Putamen (tissue), 1 donor: ENCODE measurements at regions not wholly inside any gene's neighbourhood (a gene's known extent, or its start where the extent isn't known, plus 50 kb on each side); places are given as distances from the start of the nearest gene placed in this dataset.
"Not testable (repeated sequence)": the region's sequence is repeated elsewhere in the genome, so short reads cannot be mapped to it uniquely, and the experiment has no call there.

Experiments
- DNase-seq: peaks from one replicate; pipeline ENCODE4 v3.0.0-alpha.2; 2016; ENCODE audit warnings: low spot score

DNA sequence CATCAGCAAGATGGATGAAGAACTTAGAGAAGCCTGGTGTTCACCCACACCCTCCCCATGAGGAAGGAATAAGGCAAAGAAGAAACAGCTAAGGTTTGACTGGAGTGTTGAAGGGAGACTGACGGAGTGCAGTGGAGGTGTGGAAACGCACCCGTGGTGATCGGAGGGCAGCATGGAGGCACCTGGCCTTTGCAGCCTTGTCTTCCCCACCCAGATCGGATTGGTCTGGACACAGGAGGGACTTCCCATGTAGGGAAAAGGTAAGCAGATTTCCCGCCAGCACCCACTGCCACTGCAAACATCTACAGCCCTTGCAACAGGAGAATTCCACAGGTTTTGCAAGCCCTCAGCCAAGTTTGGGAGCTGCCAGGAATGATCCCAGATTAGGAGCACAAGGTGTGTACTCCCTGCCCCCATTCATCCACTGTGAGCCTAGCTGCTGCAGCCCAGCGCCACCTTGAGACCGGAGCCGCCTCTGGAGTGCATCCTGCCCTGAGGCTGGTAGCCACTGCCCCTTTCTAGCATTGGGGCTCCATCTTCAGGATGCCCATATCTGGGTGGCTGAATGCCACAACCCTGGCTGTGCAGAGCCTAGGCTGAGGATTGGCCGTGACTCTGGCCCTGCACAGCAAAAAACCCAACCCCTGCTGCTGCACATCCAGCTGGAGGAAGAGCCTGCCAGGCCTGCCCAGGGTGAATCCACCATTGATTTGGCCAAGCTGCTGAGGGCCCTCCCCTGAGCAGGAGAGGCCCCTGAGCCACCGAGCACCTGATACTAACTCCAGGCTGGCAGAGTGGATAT is 411.1 kb downstream of the TMEM121 start:
- DNase-seq = no peak

DNA sequence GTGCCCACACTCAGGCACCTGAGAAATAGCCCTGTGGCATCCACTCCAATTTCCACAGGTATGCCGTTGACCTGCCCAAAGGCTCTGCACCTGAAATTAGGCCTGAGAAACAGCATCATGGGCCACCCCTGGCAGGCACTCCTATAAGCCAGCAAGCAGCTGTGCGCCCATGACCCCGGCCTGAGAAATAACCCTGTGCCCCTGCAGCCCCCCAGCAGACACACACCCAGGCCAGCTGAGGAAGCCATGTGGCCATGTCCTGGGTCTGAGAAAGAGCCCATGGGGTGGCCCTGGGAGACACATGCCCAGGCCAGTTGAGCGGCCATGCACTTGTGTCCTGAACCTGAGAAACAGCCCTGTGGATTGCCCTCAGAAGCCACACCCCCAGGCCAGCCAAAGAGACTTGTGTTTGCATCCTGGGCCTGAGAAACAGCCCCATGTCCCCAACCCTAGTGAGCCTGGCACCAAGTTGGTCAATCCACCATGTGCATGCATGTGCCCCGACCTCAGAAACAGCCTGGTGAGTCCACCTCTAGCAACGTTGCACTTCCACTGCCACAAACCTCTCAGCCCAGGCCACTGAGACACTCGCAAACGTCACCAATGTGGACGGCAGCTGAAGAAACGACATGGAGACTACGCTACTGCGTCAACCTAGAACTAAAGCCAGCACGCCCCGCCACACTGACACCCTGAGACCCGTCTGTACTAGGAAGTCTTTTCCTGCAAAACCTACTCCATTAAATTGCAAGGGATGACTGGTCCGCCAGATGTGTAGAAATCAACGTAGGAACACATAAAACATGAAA is 411.9 kb downstream of the TMEM121 start:
- DNase-seq = no peak

DNA sequence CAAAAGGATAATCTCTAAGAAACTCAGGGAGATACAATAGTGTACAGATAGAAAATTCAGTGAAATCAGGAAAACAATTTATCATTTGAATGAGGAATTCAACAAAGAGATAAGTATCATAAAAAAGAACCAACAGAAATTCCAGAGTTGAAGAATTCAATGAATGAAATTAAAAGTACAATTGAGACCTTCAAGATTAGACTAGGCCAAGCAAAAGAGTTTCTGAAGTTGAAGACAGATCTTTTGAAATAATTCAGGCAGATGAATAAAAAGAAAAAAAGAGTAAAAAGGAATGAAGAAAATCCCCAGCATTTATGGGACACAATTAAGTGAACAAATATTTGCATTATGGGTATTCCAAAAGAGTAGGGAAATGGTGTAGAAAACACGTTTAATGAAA is 412.6 kb downstream of the TMEM121 start:
- DNase-seq = no peak

DNA sequence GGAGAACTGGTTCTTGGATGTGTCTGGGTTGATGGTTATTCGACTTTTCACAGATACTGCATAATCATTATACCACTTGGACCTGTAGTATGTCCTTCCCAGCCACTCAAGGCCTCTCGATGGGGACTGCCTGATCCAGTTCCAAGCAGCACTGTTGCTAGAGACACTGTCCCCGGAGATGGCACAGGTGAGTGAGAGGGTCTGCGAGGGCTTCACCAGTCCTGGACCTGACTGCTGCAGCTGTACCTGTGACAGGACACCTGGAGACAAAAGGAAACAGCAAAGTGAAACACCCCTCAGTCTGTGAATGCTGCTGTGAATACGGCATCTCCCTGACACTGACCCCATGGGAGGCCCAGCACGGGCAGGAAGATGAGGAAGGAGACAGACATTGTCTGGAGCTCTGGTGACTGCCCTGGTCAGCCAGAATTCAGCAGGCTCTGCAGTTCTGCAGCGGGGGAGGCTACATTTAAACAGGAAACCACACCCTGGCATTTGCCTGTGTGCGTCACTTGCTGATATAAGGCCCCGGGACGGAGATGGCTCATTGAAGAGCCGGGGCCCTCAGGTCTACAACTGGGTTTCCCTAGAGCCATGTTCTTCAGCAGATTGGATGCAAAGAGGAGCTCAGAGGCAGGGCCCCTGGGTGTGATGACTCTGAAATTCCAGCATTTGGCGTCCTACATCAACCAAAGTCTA is 413.6 kb downstream of the TMEM121 start:
- no peak for DNase-seq

DNA sequence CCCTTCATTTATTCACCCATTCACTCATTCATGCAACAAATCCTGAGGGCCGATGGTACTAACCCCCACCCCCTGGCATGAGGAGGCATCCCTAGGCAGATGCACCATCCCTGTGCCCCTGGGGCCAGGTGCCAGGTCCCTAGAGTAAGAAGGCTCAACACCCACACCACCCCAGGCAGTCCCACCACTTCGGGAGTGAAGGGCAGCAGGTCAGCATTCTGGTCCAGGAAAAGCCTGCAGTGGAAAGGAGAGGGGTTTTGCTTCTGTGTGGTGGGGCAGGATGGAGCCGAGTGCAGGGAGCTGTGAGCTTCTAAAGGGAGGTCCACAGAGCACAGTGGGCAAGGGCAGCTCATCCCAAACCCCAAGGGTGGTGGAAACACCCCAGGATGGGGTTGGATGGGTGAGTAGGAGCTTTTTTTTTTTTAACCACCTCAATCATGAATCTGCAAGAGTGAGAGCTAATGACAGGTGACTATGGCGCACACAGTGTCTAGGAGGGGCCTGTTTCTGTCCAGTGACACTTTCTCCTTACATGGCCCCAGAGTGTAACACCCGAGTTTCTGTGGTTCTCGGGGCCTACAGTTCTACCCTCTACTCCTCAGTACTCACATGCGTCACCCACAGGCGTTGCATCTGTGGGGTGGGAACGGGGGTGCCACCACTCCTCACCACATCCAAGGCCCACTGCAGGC is 414.3 kb downstream of the TMEM121 start:
- no peak for DNase-seq

DNA sequence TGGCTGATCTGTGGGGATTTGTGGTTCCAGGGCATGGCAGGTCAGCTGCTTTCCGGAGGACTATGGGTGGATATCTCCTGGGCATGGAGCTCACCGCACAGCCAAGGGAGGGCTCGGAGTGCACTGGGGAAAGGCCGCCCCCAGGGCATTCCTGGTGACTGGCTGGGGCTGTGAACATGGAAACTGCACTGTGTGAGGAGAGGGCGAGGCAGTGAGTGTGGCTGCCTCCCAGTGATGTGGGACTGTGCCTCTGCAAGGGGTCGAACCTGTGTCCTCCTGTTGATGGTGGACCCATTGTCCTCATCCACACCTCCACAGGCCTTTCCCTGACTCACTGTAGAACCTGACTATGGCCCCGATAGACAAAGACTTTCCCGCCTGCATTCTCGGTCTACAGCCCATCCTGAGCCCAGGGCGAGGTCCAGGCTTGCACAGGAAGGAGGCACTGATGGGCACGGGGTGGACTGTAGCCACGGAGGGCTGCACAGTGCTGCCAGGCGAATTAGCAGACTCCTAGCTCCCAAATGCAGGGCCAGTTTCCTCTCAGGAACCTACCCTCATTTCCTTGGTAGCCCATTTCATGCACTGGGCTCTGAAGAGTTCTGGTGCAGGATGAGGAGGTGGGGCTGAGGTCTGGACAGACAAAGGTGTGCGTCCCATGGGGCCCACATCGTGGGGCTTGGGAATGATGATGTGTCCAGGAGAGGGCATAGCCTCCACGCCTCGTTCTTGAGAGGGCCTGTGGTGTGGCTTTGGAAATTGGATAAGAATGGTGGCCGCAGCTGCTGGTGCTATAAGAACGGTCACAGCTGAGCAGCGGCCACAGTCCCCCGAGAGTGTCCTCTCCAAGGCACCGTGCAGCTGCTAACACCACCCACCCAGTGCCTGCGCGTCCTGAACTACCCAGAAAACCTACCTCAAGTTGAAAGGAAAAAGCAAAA is 415.1 kb downstream of the TMEM121 start:
- DNase-seq = no peak

DNA sequence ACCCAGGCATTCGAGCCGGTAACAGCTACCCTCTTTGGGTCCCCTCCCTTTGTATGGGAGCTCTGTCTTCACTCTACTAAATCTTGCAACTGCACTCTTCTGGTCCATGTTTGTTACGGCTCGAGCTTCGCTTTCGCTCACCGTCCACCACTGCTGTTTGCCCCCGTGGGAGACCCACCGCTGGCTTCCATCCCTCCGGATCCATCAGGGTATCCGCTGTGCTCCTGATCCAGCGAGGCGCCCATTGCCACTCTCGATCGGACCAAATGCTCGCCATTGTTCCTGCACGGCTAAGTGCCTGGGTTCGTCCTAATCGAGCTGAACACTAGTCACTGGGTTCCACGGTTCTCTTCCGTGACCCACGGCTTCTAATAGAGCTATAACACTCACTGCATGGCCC is 416.3 kb downstream of the TMEM121 start:
- not testable (repeated sequence) for DNase-seq

DNA sequence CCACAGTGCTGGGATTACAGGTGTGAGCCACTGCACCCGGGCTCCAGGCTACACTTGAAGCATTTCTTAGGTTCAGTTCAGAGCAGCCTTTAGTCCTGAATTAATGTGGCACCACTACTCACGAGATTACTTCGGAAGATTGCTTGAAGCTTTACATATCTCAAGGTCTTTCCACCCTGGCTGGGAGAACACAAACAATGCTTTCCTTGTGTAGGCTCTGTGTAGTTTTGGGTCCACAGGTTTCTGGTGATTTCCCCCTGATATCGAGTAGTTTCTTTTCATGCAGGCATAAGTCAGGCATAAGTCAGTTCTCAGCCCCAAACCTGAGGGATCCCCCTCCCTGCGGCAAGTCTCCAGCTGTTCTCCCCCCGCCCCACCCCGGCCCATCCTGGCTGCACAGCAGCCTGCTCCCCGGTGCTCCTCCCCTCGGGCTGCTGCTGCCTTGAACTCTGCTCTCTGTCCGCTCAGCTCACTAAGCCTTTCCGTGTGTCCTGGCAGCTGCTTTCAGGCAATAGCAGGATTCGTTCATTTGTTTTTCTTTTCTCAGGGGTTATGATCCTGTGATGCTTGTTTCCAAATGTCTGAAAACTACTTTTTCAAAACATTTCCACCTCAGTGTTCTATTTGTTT is 417.7 kb downstream of the TMEM121 start:
- DNase-seq = no peak

DNA sequence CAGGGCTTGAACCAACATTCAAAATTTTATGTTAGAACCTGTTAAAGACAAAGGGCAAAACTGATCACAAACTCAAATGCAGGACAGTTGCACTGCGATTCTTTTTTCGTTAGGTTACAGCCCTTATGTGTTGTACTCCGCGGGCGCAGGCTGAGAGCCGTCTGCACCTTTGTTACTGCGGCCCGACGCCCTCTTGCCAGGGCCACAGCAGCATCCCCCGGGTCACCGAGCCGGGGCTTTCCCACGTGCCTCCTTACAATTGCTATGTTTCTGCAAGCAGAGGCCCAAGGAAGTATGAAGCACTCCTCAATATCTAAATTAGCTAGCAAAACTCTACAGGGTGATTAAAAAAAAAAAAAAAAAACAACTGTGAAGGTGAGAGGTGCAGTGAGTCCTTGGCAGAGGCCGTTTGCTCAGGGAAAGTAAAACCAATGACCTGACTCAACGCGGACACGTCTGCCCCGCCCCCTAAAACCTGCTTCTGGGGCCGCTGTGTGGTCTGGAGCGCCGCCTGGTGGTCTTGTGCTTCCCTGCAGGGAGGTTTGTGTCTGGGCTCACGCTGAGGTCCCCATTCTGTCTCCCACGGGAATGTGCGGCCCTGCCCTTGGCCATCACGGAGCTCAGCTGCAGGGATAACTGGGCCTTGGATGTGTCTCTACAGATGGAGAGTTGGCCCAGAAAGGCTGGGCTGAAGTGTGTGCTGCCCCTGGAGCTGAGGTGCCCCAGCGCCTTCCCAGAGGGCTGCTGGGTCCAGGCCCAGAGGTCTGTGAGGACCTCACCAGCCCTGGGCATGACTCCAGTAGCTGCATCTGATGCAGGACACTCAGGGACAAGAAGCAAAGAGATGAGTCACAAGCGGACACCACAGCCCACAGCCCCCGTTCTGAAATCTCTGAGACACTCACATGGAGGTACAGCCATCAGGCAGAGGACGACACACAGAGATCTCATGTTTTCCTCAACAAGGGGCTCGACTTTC is 418.5 kb downstream of the TMEM121 start:
- DNase-seq = no peak

DNA sequence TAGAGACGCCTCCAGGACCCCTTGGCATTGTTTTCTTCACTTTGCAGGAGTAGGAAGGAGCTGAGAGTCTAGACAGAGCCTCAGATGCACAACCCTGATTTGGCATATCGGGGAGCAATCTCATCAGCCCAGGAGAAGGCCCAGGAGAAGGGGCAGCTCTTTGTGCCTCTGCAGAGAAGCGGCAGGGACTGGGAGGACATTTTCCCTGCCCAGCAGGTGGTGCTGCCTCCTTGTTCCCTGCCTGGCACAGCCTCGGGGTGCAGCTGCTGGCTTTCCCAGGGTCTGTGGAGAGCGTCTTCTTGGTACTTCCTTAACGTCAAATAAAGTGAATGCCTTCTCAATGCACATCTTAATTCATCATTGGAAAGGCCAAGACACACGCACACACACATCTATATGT is 419.5 kb downstream of the TMEM121 start:
- DNase-seq = no peak

DNA sequence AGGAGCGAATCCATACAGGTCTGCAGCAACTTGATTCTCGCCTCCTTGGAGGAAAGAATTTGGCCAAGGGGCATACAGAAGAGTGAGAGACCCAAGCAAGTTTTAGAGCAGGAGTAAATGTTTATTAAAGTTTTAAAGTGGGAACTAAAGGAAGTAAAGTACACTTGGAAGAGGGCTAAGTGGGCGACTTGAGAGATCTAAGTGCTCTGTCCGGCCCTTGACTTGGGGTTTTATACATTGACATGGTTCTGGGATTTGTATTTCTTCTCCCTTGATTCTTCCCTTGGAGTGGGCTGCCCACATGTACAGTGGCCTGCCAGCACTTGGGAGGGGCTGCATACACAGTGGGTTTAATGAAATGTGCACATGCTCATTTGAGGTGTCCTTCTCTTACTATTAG is 421.2 kb downstream of the TMEM121 start:
- DNase-seq = no peak

DNA sequence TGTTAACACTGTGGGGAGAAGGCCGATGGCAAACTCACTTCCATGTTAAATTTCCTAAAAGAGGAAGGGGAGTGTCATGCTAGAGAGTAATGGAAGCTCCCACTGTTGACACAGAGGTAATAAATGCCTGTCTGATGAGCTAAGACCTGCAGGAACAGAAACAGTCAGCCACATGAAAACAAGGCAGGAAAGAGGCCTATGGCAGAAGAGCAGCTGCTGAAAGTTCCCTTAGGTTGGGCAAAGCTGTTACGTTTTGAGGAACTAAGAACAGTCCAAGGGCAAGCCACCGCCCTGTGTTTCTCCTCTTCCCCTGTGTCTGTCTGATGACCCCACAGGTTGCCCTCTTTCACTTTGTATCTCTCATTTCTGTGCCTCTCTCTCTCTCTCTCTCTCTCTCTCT is 422.6 kb downstream of the TMEM121 start:
- not testable (repeated sequence) for DNase-seq

DNA sequence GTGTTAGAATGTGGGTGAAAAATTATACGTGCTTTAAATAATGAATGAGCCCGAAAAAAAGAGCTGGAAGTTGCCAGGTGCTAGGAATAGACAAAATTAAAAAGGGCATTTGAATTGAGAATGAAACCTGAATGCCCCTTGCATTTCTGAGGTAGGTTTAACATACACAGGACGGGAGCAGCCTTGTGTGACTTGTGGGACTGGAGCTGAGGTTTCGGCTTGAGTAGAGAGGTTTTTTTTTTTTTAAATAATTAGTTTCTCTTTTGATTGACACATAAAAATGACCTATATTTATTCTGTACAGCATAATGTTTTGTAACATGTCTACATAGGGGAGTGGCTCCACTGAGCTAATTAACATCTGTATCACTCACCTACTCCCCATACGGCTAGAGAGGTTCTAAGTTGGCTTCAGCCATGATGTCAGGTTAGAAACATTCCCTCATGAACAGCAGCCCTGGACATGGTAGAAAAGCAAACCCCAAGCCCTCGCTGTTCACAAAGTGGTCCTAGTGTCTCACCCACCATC is 424.0 kb downstream of the TMEM121 start:
- not testable (repeated sequence) for DNase-seq

DNA sequence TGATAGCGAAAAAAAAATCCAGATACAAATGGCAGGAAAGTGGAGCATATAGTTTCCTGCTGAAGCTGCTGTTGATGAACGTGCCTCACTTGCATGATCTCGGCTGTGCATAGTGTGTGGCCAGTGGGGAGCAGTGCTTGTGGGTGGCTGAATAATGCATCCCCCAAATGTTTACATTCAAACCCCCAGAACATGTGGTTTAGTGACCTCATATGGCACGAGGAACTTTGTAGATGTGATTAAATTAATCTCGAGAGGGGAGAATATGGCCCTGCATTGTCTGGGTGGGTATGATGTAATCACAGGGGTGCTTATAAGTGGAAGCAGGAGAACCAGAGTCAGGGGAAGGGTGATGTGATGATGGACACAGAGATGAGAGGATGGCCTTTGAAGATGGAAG is 425.0 kb downstream of the TMEM121 start:
- DNase-seq = no peak

DNA sequence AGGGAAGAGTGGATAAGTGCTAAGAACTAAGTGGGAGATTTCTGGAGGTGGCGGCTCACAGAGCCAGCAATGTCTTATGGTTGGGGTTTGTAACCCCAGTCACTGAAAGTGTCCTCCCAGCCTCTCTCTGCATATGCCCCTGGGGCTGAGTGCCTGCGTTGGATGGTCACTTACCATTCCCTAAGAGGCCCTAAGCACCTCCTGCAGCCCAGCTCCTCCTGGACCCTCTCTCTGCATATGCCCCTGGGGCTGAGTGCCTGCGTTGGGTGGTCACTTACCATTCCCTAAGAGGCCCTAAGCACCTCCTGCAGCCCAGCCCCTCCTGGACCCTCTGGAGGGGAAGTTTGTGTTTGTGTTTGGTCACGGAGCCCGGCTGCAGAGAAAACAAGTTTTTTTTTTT is 425.8 kb downstream of the TMEM121 start:
- no peak for DNase-seq

DNA sequence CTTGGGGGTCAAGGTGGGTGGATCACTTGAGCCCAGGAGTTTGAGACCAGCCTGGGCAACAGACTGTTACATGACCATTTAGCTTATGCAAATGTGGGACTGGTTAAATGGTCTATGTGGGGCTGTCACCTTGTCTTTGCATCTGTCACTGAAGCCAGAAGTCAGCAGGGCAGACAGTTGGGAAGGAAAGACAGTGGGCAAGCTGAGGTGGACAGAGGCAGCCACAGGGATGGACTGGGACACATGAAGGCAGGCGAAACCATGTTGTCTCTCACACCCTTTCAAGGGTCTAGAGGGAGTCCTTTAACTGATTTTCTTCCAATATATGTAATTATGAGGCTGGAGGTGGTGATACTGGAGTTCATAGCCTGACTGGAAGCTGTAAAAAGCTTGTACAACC is 426.4 kb downstream of the TMEM121 start:
- DNase-seq = no peak

DNA sequence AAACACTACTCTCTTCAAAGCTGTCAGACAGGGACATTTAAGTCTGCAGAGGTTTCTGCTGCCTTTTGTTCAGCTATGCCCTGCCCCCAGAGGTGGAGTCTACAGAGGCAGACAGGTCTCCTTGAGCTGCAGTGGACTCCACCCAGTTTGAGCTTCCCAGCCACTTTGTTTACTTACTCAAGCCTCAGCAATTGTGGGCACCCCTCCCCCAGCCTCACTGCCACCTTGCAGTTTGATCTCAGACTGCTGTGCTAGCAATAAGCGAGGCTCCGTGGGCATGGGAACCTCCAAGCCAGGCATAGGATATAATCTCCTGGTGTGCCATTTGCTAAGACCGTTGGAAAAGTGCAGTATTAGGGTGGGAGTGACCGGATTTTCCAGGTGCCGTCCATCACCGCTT is 435.2 kb downstream of the TMEM121 start:
- not testable (repeated sequence) for DNase-seq

DNA sequence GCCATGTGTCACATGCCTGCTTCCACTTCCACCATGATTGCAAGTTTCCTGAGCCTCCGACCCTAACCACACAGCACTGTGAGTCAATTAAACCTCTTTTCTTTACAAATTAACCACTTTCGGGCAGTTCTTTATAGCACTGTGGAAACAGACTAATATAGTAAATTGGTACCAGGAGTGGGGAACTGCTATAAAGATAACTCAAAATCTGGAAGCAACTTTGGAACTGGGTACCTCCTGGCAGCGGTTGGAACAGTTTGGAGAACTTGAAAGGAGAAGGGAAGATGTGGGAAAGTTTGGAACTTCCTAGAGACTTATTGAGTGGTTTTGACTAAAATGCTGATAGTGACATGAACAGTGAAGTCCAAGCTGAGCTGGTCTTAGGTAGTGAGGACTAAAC is 436.1 kb downstream of the TMEM121 start:
- no peak for DNase-seq

DNA sequence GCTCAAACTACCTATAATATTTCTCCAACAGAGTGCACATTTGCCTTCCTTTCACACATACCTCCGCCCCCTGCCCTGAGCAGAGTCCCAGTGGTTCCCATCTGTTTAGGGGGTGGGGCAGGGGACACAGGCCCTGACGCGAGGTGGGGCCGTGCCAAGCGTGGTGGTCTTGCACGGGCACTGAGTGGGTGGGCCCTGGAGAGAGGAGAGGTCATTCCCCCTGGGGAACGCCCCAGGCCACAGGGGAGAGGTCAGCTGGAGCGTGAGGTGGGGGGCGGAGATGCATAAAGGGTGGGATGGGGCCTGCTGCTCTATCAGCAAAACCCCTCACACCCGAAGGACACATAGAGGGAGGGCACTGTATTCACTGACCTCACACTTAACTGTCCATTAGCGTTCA is 441.9 kb downstream of the TMEM121 start:
- DNase-seq = no peak
